GM12865 (cell line): ENCODE measurements at regions not wholly inside any gene's neighbourhood (a gene's known extent, or its start where the extent isn't known, plus 50 kb on each side); places are given as distances from the start of the nearest gene placed in this dataset.
"Not testable (repeated sequence)": the region's sequence is repeated elsewhere in the genome, so short reads cannot be mapped to it uniquely, and the experiment has no call there.

Source experiments
- DNase-seq: peaks from one replicate; pipeline ENCODE4 v3.0.0; 2010; ENCODE audit warnings: low read depth
- H3K4me3 ChIP-seq: 2 replicates; pipeline ENCODE4 v1.5.1; 2011; ENCODE audit warnings: mild to moderate bottlenecking, low read depth, low read length, control low read depth
- CTCF ChIP-seq: IDR thresholded peaks from 2 replicates; pipeline ENCODE4 v1.5.1; 2011; ENCODE audit warnings: low read length, control low read depth, low read depth, inconsistent platforms; ENCODE audit not compliant: insufficient read depth; ENCODE audit errors: missing control alignments

- TF ChIP-seq CTCF: no peak
- H3K4me3 ChIP-seq: no peak overlapping the region
- no peak for DNase-seq
Measured at GRCh38 chr6:145277358-145278086, 457.8 kb downstream of the EPM2A start.

- no peak for DNase-seq
- no peak overlapping the region for H3K4me3 ChIP-seq
- no peak for TF ChIP-seq CTCF
Measured at GRCh38 chr6:145278163-145278807, 457.0 kb downstream of the EPM2A start.

GRCh38 chr6:145279551-145279950, 455.8 kb downstream of the EPM2A start:
- TF ChIP-seq CTCF: no peak
- no peak overlapping the region for H3K4me3 ChIP-seq
- DNase-seq: no peak

GRCh38 chr6:145279993-145280392, 455.3 kb downstream of the EPM2A start:
- DNase-seq: no peak
- TF ChIP-seq CTCF: no peak
- H3K4me3 ChIP-seq: no peak overlapping the region

- H3K4me3 ChIP-seq, DNase-seq: not testable (repeated sequence)
Measured at GRCh38 chr6:145283209-145283608, 452.1 kb downstream of the EPM2A start.

- no peak for DNase-seq
- H3K4me3 ChIP-seq: no peak overlapping the region
- no peak for TF ChIP-seq CTCF
Measured at GRCh38 chr6:145283856-145284255, 451.5 kb downstream of the EPM2A start.

- no peak overlapping the region for H3K4me3 ChIP-seq
- no peak for DNase-seq
- TF ChIP-seq CTCF: no peak
Measured at GRCh38 chr6:145286916-145287315, 448.4 kb downstream of the EPM2A start.
